Type B pancreatic cell (in vitro differentiated cells): ENCODE measurements at regions not wholly inside any gene's neighbourhood (a gene's known extent, or its start where the extent isn't known, plus 50 kb on each side); places are given as distances from the start of the nearest gene placed in this dataset.

Experiments used
- DNase-seq: peaks from one replicate; pipeline ENCODE4 v3.0.0; 2021; ENCODE audit warnings: mixed read lengths; ENCODE audit not compliant: unreplicated experiment; ENCODE audit errors: extremely low spot score
- H3K27ac Mint-ChIP-seq: 2 replicates; pipeline ENCODE4 v1.8.0; 2021; ENCODE audit warnings: mild to moderate bottlenecking, mixed read lengths
- H3K27me3 Mint-ChIP-seq: 2 replicates; pipeline ENCODE4 v1.8.0; 2021; ENCODE audit warnings: mixed read lengths
- H3K36me3 Mint-ChIP-seq: 2 replicates; pipeline ENCODE4 v1.8.0; 2021; ENCODE audit warnings: mixed read lengths
- H3K4me1 Mint-ChIP-seq: one replicate; pipeline ENCODE4 v1.8.0; 2021; ENCODE audit warnings: mixed read lengths; ENCODE audit not compliant: unreplicated experiment
- H3K4me3 Mint-ChIP-seq: 2 replicates; pipeline ENCODE4 v1.8.0; 2021; ENCODE audit warnings: mild to moderate bottlenecking, mixed read lengths
- H3K9me3 Mint-ChIP-seq: 2 replicates; pipeline ENCODE4 v1.8.0; 2021; ENCODE audit warnings: mixed read lengths
- TF ChIP-seq, protein P1 (sequence below): fragments of 200-600 bp; sonication (generic); conservative IDR thresholded peaks from 2 replicates; pipeline ENCODE4 v1.5.0; 2021; ENCODE audit warnings: antibody characterized with exemption, mild to moderate bottlenecking

DNA sequence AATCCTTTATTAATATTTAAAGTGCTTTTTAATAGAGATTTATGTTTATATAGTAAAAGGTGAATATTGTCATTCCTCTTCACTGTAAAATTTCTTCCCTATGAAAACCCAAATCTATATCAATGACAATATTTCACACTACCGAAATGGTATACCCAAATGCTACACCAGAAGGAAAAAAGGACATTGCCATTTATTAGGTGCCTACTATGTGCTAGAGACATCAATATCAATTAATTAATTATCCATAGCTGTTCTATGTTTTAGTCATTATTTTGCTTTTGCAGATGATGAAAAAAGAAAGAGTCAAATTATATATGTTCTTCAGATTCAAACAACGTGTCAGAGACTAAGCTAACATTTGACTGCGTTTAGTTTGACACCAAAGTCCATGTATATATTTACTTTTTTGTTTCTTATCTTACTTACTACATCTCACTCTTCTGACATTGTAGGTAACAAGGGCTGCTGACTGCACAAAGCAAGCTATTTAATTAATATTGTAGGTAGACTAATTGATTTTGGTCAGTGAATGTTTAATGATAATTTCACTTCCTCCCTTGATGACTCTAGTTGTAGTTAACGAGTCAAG, 614.0 kb upstream of the FOXG1 start:
- TF ChIP-seq, protein P1, sequence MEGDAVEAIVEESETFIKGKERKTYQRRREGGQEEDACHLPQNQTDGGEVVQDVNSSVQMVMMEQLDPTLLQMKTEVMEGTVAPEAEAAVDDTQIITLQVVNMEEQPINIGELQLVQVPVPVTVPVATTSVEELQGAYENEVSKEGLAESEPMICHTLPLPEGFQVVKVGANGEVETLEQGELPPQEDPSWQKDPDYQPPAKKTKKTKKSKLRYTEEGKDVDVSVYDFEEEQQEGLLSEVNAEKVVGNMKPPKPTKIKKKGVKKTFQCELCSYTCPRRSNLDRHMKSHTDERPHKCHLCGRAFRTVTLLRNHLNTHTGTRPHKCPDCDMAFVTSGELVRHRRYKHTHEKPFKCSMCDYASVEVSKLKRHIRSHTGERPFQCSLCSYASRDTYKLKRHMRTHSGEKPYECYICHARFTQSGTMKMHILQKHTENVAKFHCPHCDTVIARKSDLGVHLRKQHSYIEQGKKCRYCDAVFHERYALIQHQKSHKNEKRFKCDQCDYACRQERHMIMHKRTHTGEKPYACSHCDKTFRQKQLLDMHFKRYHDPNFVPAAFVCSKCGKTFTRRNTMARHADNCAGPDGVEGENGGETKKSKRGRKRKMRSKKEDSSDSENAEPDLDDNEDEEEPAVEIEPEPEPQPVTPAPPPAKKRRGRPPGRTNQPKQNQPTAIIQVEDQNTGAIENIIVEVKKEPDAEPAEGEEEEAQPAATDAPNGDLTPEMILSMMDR = no peak
- Mint-ChIP-seq H3K36me3 (no peaks in the 10 kb centered on the region), H3K9me3 (no peaks in the 10 kb centered on the region), H3K4me3 (no peak overlapping the region), H3K4me1 (no peaks in the 10 kb centered on the region), H3K27me3 (no peaks in the 10 kb centered on the region), H3K27ac (no peak overlapping the region)
- no peak for DNase-seq

DNA sequence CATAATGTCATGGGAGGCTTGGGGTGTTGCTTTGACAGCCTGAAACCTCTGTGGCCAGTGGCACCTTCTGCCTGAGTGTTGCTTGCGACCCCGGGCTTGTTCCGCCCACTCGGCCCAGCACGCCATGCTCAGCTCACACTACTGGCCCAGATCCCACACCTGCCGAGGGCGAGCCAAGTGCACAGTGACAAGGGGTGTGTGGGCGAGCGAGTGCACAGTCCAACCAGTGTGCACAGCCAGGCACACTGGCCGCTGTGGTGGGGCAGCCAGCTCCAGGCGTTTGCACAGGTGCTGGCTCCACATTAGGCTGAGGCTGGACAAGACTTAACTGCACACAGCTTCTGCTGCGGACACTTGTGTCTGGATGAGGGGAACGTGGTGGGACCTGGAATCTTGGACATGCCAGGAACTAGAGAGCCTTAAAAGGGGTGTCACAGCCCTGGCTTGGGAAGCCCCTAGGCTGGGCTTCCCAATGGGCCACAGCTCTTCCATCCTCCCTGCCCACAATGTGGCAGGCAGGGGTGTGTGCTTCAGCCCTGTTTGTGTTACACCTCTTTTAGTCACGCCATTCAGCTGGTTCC, 609.2 kb upstream of the FOXG1 start:
- H3K9me3 Mint-ChIP-seq = no peaks in the 10 kb centered on the region
- H3K27ac Mint-ChIP-seq = no peak overlapping the region
- no peaks in the 10 kb centered on the region for H3K27me3 Mint-ChIP-seq
- H3K36me3 Mint-ChIP-seq = no peaks in the 10 kb centered on the region
- no peaks in the 10 kb centered on the region for H3K4me1 Mint-ChIP-seq
- DNase-seq = no peak
- TF ChIP-seq, protein P1 = no peak
- no peak overlapping the region for H3K4me3 Mint-ChIP-seq

DNA sequence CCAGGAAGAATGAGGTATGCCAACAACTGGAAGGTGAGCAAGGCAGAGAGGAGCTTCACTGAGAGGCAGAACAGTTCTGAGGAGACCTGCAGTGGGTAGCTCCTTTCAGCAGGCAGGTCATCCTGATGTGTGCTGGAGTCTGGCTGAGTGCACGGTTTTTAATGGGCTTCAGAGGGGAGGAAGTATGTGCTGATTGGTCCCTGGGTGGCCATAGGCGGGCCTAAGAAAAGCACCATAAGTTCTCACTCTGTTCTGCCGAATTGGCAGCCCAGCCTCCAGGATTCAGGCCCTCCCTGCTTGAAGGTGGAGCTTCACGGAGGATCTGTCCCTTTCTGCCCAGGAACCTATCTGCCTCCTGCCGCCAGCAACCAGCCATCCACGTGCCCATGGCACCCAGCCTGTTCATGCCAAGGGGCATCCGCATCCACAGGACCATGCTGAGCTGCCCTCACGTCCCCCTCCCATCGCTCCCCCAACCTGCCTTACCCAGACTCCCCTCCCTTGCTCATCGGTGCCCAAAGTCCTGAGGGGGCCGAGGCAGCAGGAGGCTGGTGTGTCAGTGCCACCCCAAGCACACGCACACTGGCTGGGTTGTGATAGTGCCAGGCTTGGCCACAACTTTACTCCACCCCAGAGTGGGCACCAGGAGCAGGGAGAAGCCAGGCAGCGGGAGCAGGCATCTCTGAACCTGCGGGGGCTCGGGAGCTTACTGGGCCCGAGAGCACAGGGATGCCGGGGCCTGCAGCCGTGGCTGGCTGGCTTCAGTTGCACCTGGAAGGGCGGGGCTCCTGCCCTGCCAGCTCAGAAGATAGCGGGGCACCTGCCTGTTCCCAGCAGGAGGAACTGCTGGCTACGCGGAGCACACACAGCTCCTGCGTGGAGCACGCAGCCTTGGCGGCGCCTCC, 608.4 kb upstream of the FOXG1 start:
- H3K9me3 Mint-ChIP-seq = no peaks in the 10 kb centered on the region
- no peaks in the 10 kb centered on the region for H3K36me3 Mint-ChIP-seq
- TF ChIP-seq, protein P1 = no peak
- H3K4me3 Mint-ChIP-seq = no peak overlapping the region
- peaks cover 3% of the 10 kb centered on the region for H3K4me1 Mint-ChIP-seq
- no peaks in the 10 kb centered on the region for H3K27me3 Mint-ChIP-seq
- no peak for DNase-seq
- no peak overlapping the region for H3K27ac Mint-ChIP-seq

DNA sequence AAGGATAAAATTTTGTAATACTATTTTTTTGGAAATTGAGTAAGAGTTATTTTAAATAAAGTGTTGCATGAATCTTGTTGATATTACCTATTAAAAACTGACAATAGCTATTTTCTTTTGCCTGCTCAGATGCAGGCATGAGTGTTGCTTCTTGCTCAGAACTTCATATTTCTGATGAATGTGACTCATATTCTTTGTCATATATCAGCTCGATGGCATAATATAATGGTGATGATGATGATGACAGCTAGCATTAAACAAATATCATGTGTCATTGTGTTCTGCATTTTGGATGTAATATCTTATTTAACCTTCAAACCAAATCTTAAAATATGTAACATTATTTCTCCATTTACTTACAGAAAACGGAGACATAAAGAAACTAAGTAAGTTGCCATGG, 605.5 kb upstream of the FOXG1 start:
- H3K4me1 Mint-ChIP-seq = peaks cover 3% of the 10 kb centered on the region
- H3K27me3 Mint-ChIP-seq = no peaks in the 10 kb centered on the region
- H3K9me3 Mint-ChIP-seq = no peaks in the 10 kb centered on the region
- no peak overlapping the region for H3K27ac Mint-ChIP-seq
- DNase-seq = no peak
- H3K36me3 Mint-ChIP-seq = no peaks in the 10 kb centered on the region
- H3K4me3 Mint-ChIP-seq = no peak overlapping the region
- TF ChIP-seq, protein P1 = no peak

DNA sequence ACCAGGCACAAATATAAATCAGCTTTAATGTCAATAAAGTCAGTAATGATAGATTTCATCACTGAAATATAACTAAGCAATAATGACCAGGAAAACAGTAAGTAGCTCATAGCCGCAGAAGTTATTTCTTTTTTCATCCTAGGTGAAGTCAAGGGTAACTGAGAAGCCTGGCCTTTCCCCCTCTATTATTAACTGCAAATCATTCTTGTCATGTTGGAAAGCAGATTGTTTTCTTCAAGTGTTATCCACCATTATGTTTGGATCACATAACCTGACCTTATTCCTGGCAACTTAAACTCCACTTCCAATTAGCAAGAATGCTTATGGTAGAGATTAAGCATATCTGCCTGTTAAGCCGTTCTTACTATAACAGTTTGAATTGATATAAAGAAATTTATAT, 603.4 kb upstream of the FOXG1 start:
- H3K9me3 Mint-ChIP-seq = no peaks in the 10 kb centered on the region
- no peaks in the 10 kb centered on the region for H3K27me3 Mint-ChIP-seq
- no peak overlapping the region for H3K4me3 Mint-ChIP-seq
- no peak for DNase-seq
- peaks cover 3% of the 10 kb centered on the region for H3K4me1 Mint-ChIP-seq
- TF ChIP-seq, protein P1 = no peak
- H3K36me3 Mint-ChIP-seq = no peaks in the 10 kb centered on the region
- H3K27ac Mint-ChIP-seq = no peak overlapping the region
